ENCODE measurements at regions not wholly inside any gene's neighbourhood (a gene's known extent, or its start where the extent isn't known, plus 50 kb on each side); places are given as distances from the start of the nearest gene placed in this dataset.
"Not testable (repeated sequence)": the region's sequence is repeated elsewhere in the genome, so short reads cannot be mapped to it uniquely, and the experiment has no call there.

GRCh38 chr2:187686416-187687024 lies 132.3 kb upstream of the TFPI start:
- H3K36me3 ChIP-seq (ENCODE audit: control insufficient read depth, insufficient read depth, low read length), result no peaks in the 10 kb centered on the region
- H3K27me3 ChIP-seq (ENCODE audit: control insufficient read depth, insufficient read depth, low read length), result no peaks in the 10 kb centered on the region
- peaks cover 16% of the 10 kb centered on the region for H3K4me1 ChIP-seq (ENCODE audit: control insufficient read depth, insufficient read depth, low read length)
- no peak overlapping the region for H3K4me3 ChIP-seq (ENCODE audit: low read depth, low read length)
- no peaks in the 10 kb centered on the region for H3K9me3 ChIP-seq (ENCODE audit: control insufficient read depth, insufficient read depth, low read length)
- no peak overlapping the region for H3K9ac ChIP-seq (ENCODE audit: low read depth, low read length)

GRCh38 chr2:187687585-187687984 lies 133.3 kb upstream of the TFPI start:
- Histone ChIP-seq H3K36me3 (ENCODE audit: control insufficient read depth, insufficient read depth, low read length) (no peaks in the 10 kb centered on the region), H3K9me3 (ENCODE audit: control insufficient read depth, insufficient read depth, low read length) (no peaks in the 10 kb centered on the region), H3K9ac (ENCODE audit: low read depth, low read length) (no peak overlapping the region), H3K27me3 (ENCODE audit: control insufficient read depth, insufficient read depth, low read length) (no peaks in the 10 kb centered on the region), H3K4me1 (ENCODE audit: control insufficient read depth, insufficient read depth, low read length) (peaks cover 10% of the 10 kb centered on the region), H3K4me3 (ENCODE audit: low read depth, low read length) (no peak overlapping the region)

GRCh38 chr2:187689372-187689771 lies 135.1 kb upstream of the TFPI start:
- Histone ChIP-seq H3K4me1 (ENCODE audit: control insufficient read depth, insufficient read depth, low read length) (peaks cover 3% of the 10 kb centered on the region), H3K9me3 (ENCODE audit: control insufficient read depth, insufficient read depth, low read length) (no peaks in the 10 kb centered on the region)

GRCh38 chr2:187693923-187694322 lies 139.7 kb upstream of the TFPI start:
- no peak overlapping the region for H3K4me3 ChIP-seq (ENCODE audit: low read depth, low read length)
- H3K9ac ChIP-seq (ENCODE audit: low read depth, low read length), result no peak overlapping the region
- H3K36me3 ChIP-seq (ENCODE audit: control insufficient read depth, insufficient read depth, low read length), result peaks cover 3% of the 10 kb centered on the region
- no peaks in the 10 kb centered on the region for H3K27me3 ChIP-seq (ENCODE audit: control insufficient read depth, insufficient read depth, low read length)
- H3K4me1 ChIP-seq (ENCODE audit: control insufficient read depth, insufficient read depth, low read length), result no peaks in the 10 kb centered on the region
- H3K9me3 ChIP-seq (ENCODE audit: control insufficient read depth, insufficient read depth, low read length), result no peaks in the 10 kb centered on the region

More at GRCh38 chr2:187689372-187689771, 135.1 kb upstream of the TFPI start:
- no peak overlapping the region for H3K4me3 ChIP-seq (ENCODE audit: low read depth, low read length)
- no peaks in the 10 kb centered on the region for H3K36me3 ChIP-seq (ENCODE audit: control insufficient read depth, insufficient read depth, low read length)
- H3K27me3 ChIP-seq (ENCODE audit: control insufficient read depth, insufficient read depth, low read length), result no peaks in the 10 kb centered on the region
- no peak overlapping the region for H3K9ac ChIP-seq (ENCODE audit: low read depth, low read length)

- H3K9me3 ChIP-seq (ENCODE audit: control insufficient read depth, insufficient read depth, low read length); H3K36me3 ChIP-seq (ENCODE audit: control insufficient read depth, insufficient read depth, low read length); H3K4me3 ChIP-seq (ENCODE audit: low read depth, low read length); H3K27me3 ChIP-seq (ENCODE audit: control insufficient read depth, insufficient read depth, low read length); H3K9ac ChIP-seq (ENCODE audit: low read depth, low read length): not testable (repeated sequence)
- H3K4me1 ChIP-seq (ENCODE audit: control insufficient read depth, insufficient read depth, low read length), result peaks cover 15% of the 10 kb centered on the region
These were observed 142.4 kb upstream of the TFPI start for GRCh38 chr2:187696644-187697043.

GRCh38 chr2:187698374-187699110 lies 144.3 kb upstream of the TFPI start:
- H3K27me3 ChIP-seq (ENCODE audit: control insufficient read depth, insufficient read depth, low read length), result no peaks in the 10 kb centered on the region
- peaks cover 15% of the 10 kb centered on the region for H3K4me1 ChIP-seq (ENCODE audit: control insufficient read depth, insufficient read depth, low read length)
- peaks cover 3% of the 10 kb centered on the region for H3K36me3 ChIP-seq (ENCODE audit: control insufficient read depth, insufficient read depth, low read length)

GRCh38 chr2:187702157-187702556 lies 147.9 kb upstream of the TFPI start:
- no peak overlapping the region for H3K4me3 ChIP-seq (ENCODE audit: low read depth, low read length)
- H3K4me1 ChIP-seq (ENCODE audit: control insufficient read depth, insufficient read depth, low read length), result peaks cover 15% of the 10 kb centered on the region
- peaks cover 3% of the 10 kb centered on the region for H3K36me3 ChIP-seq (ENCODE audit: control insufficient read depth, insufficient read depth, low read length)
- no peaks in the 10 kb centered on the region for H3K9me3 ChIP-seq (ENCODE audit: control insufficient read depth, insufficient read depth, low read length)
- H3K27me3 ChIP-seq (ENCODE audit: control insufficient read depth, insufficient read depth, low read length), result no peaks in the 10 kb centered on the region
- H3K9ac ChIP-seq (ENCODE audit: low read depth, low read length), result no peak overlapping the region

More at GRCh38 chr2:187698374-187699110, 144.3 kb upstream of the TFPI start:
- Histone ChIP-seq H3K9me3 (ENCODE audit: control insufficient read depth, insufficient read depth, low read length) (no peaks in the 10 kb centered on the region), H3K4me3 (ENCODE audit: low read depth, low read length) (no peak overlapping the region), H3K9ac (ENCODE audit: low read depth, low read length) (no peak overlapping the region)

- Histone ChIP-seq H3K27me3 (ENCODE audit: control insufficient read depth, insufficient read depth, low read length) (no peaks in the 10 kb centered on the region), H3K9me3 (ENCODE audit: control insufficient read depth, insufficient read depth, low read length) (no peaks in the 10 kb centered on the region), H3K4me1 (ENCODE audit: control insufficient read depth, insufficient read depth, low read length) (no peaks in the 10 kb centered on the region), H3K36me3 (ENCODE audit: control insufficient read depth, insufficient read depth, low read length) (no peaks in the 10 kb centered on the region), H3K9ac (ENCODE audit: low read depth, low read length) (no peak overlapping the region), H3K4me3 (ENCODE audit: low read depth, low read length) (no peak overlapping the region)
These were observed 154.0 kb upstream of the TFPI start for GRCh38 chr2:187708272-187708671.

GRCh38 chr2:187709065-187709464 lies 154.8 kb upstream of the TFPI start:
- Histone ChIP-seq H3K27me3 (ENCODE audit: control insufficient read depth, insufficient read depth, low read length) (no peaks in the 10 kb centered on the region), H3K9ac (ENCODE audit: low read depth, low read length) (no peak overlapping the region), H3K4me1 (ENCODE audit: control insufficient read depth, insufficient read depth, low read length) (no peaks in the 10 kb centered on the region), H3K36me3 (ENCODE audit: control insufficient read depth, insufficient read depth, low read length) (no peaks in the 10 kb centered on the region), H3K4me3 (ENCODE audit: low read depth, low read length) (no peak overlapping the region), H3K9me3 (ENCODE audit: control insufficient read depth, insufficient read depth, low read length) (no peaks in the 10 kb centered on the region)

GRCh38 chr2:187710791-187711521 lies 156.7 kb upstream of the TFPI start:
- Histone ChIP-seq H3K27me3 (ENCODE audit: control insufficient read depth, insufficient read depth, low read length) (no peaks in the 10 kb centered on the region), H3K4me3 (ENCODE audit: low read depth, low read length) (no peak overlapping the region), H3K36me3 (ENCODE audit: control insufficient read depth, insufficient read depth, low read length) (no peaks in the 10 kb centered on the region), H3K9ac (ENCODE audit: low read depth, low read length) (no peak overlapping the region), H3K9me3 (ENCODE audit: control insufficient read depth, insufficient read depth, low read length) (peaks cover 5% of the 10 kb centered on the region), H3K4me1 (ENCODE audit: control insufficient read depth, insufficient read depth, low read length) (no peaks in the 10 kb centered on the region)

GRCh38 chr2:187715590-187715989 lies 161.4 kb upstream of the TFPI start:
- Histone ChIP-seq H3K9me3 (ENCODE audit: control insufficient read depth, insufficient read depth, low read length) (peaks cover 5% of the 10 kb centered on the region), H3K27me3 (ENCODE audit: control insufficient read depth, insufficient read depth, low read length) (no peaks in the 10 kb centered on the region), H3K9ac (ENCODE audit: low read depth, low read length) (no peak overlapping the region), H3K4me3 (ENCODE audit: low read depth, low read length) (no peak overlapping the region), H3K36me3 (ENCODE audit: control insufficient read depth, insufficient read depth, low read length) (no peaks in the 10 kb centered on the region), H3K4me1 (ENCODE audit: control insufficient read depth, insufficient read depth, low read length) (peaks cover 8% of the 10 kb centered on the region)

- H3K36me3 ChIP-seq (ENCODE audit: control insufficient read depth, insufficient read depth, low read length), result no peaks in the 10 kb centered on the region
- H3K4me1 ChIP-seq (ENCODE audit: control insufficient read depth, insufficient read depth, low read length), result peaks cover 8% of the 10 kb centered on the region
These were observed 162.1 kb upstream of the TFPI start for GRCh38 chr2:187716301-187716700.

More at GRCh38 chr2:187716301-187716700, 162.1 kb upstream of the TFPI start:
- Histone ChIP-seq H3K9ac (ENCODE audit: low read depth, low read length) (no peak overlapping the region), H3K4me3 (ENCODE audit: low read depth, low read length) (no peak overlapping the region), H3K9me3 (ENCODE audit: control insufficient read depth, insufficient read depth, low read length) (peaks cover 5% of the 10 kb centered on the region), H3K27me3 (ENCODE audit: control insufficient read depth, insufficient read depth, low read length) (no peaks in the 10 kb centered on the region)
